ENCODE measurements at regions not wholly inside any gene's neighbourhood (a gene's known extent, or its start where the extent isn't known, plus 50 kb on each side); places are given as distances from the start of the nearest gene placed in this dataset.

DNA sequence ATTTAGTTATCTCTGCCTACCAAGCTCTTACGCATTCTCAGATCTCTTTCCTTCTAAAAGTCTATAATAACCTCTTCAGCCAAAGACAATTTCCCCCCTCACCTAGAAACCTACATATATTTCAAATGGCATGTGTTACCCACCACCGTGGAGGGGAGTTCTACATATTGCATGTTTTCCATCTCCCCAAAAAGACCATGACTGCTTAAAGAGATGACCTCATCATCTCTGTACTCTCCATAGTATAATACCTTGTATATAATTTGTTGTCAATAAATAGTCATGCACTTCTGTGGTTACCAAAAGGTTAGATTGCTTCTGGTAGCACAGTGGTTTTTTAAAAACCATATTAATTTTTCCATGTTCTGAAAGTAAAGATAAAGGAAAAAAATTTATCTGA, 148.4 kb downstream of the TBX18 start:
- TF ChIP-seq, protein P1, sequence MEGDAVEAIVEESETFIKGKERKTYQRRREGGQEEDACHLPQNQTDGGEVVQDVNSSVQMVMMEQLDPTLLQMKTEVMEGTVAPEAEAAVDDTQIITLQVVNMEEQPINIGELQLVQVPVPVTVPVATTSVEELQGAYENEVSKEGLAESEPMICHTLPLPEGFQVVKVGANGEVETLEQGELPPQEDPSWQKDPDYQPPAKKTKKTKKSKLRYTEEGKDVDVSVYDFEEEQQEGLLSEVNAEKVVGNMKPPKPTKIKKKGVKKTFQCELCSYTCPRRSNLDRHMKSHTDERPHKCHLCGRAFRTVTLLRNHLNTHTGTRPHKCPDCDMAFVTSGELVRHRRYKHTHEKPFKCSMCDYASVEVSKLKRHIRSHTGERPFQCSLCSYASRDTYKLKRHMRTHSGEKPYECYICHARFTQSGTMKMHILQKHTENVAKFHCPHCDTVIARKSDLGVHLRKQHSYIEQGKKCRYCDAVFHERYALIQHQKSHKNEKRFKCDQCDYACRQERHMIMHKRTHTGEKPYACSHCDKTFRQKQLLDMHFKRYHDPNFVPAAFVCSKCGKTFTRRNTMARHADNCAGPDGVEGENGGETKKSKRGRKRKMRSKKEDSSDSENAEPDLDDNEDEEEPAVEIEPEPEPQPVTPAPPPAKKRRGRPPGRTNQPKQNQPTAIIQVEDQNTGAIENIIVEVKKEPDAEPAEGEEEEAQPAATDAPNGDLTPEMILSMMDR (IDR thresholded peaks at IDR 0.05; ENCODE audit: borderline replicate concordance, insufficient read depth, low read depth, low read length), result no peak
- no peak overlapping the region for H3K4me3 ChIP-seq (ENCODE audit: low read depth, low read length)

DNA sequence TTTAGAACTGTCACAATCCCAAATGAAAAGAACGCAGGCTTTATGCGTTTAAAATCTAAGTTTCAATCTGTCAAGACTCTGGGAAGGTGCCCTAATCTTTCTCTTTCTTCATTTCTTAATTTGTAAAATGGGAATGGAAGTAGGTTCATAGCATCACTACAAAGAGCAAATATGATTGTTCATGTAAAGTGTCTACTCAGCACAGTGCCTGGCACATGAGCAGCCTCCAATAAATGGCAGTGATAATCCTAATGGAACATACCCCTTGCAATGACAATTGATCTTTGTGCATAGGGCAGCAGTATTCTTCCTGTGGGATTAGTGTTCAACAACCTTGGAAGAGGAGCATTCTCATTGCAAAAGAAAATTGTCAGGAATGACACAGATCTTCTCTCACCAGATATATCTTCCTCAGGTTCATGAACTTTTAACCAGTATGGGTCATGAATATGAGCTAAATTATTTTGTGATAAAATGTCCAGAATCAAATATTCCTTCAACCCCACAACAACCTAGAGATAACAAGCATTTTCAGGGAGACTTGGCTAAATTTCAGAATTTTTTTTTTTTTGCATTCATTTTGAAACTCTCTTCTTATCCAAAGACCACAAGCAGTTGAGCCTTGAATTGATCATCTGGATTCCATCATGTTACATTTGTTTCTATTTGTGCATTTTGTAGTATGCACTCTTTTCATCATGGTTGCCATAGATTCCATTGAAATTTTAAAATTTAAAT, 149.1 kb downstream of the TBX18 start:
- H3K4me3 ChIP-seq (ENCODE audit: low read depth, low read length), result no peak overlapping the region
- TF ChIP-seq, protein P1 (IDR thresholded peaks at IDR 0.05; ENCODE audit: borderline replicate concordance, insufficient read depth, low read depth, low read length), result no peak

DNA sequence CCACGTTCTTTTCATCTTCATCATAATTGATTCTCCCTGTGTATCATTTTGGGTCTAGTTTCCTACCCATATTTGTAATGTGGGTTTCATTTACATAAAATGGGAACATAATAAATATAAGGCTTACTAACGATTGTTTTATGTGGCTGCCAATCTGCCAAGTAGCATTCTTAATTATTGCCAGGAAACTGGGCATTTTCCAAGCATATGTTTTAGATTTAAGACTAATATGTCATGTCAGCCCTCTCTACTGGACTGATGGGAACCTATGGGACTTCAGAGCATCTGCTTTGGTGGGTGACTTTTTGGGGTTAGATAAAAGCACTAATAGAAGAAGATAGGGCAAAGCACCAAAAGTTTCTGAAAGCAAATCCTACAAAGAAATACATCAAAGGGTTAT, 157.5 kb downstream of the TBX18 start:
- no peak overlapping the region for H3K4me3 ChIP-seq (ENCODE audit: low read depth, low read length)
- TF ChIP-seq, protein P1 (IDR thresholded peaks at IDR 0.05; ENCODE audit: borderline replicate concordance, insufficient read depth, low read depth, low read length), result no peak

DNA sequence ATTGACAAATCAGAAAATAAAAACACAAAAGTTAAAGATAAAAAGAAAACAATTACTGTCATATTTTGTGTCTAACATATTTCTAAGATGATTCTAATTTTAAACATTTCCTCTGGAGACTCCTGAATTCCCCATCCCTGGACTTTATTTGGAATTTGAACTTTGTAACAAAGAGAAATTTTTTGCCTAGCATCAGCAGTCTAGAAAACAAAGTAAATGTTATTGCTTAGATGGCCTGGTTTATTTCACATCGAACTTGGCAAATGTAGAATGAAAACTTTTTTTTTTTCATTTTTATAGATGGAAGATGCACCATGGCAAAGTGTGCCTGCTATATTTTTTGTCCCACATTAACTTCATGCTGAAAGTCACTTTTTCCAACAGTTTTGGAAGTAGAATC, 159.1 kb downstream of the TBX18 start:
- TF ChIP-seq, protein P1 (IDR thresholded peaks at IDR 0.05; ENCODE audit: borderline replicate concordance, insufficient read depth, low read depth, low read length), result no peak
- no peak overlapping the region for H3K4me3 ChIP-seq (ENCODE audit: low read depth, low read length)

DNA sequence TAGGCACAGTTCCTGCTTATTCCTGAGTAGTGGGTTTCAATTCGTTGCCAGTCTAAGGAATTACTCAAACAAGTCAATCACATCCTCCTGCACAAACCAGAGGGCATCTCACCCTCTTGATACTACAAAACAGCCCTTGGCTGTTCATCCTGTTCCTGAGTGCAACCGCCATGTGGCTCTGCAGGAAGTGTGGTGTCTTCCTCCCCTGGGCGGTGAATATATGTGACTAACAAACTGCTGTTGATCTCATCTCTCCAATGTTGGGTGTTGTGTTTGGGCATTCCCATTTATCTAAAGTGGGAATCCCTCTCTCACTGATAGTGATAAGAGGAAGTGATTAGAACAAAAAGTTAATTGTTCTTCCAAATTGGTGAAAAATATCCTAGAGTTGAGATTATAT, 163.0 kb downstream of the TBX18 start:
- TF ChIP-seq, protein P1 (IDR thresholded peaks at IDR 0.05; ENCODE audit: borderline replicate concordance, insufficient read depth, low read depth, low read length), result no peak
- no peak overlapping the region for H3K4me3 ChIP-seq (ENCODE audit: low read depth, low read length)

DNA sequence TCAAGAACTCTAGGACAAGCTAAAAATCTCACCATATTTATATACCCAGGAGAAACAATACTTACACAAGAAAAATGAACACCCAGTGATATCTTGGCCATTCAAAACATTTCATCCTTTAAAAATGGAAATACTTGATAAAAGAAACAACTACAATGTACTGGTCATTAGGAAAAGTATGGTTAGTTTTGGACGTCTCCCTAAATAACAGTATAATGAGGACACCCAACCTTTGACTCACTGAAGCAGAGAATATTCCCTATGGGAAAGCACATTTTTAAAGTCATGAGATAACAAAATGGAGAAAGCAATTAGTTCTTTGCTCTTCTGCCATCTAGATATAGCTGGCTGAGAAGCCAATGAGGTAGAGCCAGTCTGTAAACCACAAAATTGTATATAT, 164.4 kb downstream of the TBX18 start:
- TF ChIP-seq, protein P1 (IDR thresholded peaks at IDR 0.05; ENCODE audit: borderline replicate concordance, insufficient read depth, low read depth, low read length), result no peak
- no peak overlapping the region for H3K4me3 ChIP-seq (ENCODE audit: low read depth, low read length)

DNA sequence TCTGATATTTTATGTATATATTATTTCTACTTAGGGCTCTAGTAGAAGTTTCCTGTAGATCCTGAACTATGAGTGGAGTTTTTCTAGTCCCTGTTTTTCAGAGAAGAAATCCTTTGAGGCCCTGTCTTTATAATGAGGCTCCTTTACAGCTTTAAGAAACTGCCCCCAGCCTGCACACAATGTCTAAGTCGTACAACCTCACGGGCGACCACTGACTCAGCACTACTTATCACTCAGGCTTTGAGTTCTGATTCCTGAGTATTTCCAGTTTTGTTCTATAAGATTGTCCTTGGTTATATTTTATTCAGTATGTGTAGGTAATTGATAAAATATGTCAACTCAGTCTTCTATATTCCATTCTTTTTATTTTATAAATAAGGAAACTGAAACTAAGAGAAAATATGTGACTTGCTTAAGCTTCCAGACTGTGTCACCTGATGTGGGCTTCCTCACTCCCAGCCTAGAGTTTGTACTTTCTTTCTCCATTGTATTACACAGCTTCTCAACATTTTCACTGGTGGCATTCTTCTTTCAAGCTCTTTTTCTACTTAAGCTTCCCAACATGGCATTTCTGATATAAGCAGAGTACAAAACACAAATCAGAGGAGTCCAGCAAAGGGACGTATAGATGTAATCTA, 167.0 kb downstream of the TBX18 start:
- TF ChIP-seq, protein P1 (IDR thresholded peaks at IDR 0.05; ENCODE audit: borderline replicate concordance, insufficient read depth, low read depth, low read length), result no peak
- no peak overlapping the region for H3K4me3 ChIP-seq (ENCODE audit: low read depth, low read length)
